ENCODE measurements at regions not wholly inside any gene's neighbourhood (a gene's known extent, or its start where the extent isn't known, plus 50 kb on each side); places are given as distances from the start of the nearest gene placed in this dataset.

DNA sequence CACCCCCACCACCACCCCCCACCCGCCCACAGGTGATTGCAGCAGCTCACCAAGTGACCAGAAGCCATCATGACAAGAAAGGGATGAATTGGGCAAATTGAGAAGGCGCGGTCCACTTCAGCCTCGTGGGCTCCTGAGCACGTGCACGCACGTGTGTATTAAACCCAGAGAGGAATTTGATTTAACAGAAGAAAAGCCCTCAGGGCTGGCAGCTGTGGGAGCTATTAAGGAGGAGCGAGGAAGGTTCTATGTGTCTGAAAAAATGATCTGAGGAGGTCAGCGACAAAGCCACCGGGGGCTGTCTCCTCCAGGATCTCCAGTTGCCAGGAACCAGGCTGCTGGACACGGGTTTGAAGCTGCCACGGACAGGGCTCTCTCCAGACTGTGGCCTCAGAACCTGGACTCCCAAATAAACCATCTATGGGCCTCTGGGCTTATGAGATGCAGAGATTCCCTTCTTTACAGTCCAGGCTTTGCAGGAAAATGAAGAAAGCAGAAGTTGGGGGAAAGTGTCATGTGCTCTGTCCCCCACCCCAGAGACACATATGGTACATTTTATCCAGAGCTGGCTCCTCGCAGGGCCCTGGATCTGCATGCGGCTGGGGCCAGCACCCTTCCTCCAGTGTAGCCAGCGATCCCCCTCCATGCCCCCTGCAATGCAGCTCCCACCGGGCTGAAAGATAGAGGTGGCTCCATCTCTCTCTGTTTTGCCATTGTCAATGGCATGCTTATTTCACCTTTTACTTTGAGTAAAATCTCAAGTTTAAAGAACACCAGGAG lies 219.7 kb upstream of the RPL38 start:
- Histone ChIP-seq H3K27me3 (ENCODE audit: insufficient read depth, low read length) (peaks cover 39% of the 10 kb centered on the region), H3K9me3 (ENCODE audit: control insufficient read depth in 1 of 2, insufficient read depth in 1 of 2, low read depth in 1 of 2, low read length in 2 of 2) (no peaks in the 10 kb centered on the region), H3K4me1 (ENCODE audit: control insufficient read depth in 1 of 2, insufficient read depth in 2 of 2, low read length in 2 of 2) (no peaks in the 10 kb centered on the region), H3K27ac (ENCODE audit: low read depth, low read length) (no peak overlapping the region), H3K9ac (ENCODE audit: low read length) (no peak overlapping the region), H4K20me1 (ENCODE audit: insufficient read depth) (no peaks in the 10 kb centered on the region), H3K4me2 (ENCODE audit: low read length) (no peak overlapping the region), H3K4me3 (replicated peaks in 1 of 2; ENCODE audit: low read depth in 1 of 2, low read length in 2 of 2) (no peak overlapping the region), H3K9me2 (ENCODE audit: insufficient read depth) (no peaks in the 10 kb centered on the region), H3K36me3 (ENCODE audit: control insufficient read depth in 1 of 2, insufficient read depth in 2 of 2, low read length in 2 of 2) (no peaks in the 10 kb centered on the region), H2AFZ (ENCODE audit: low read depth, low read length, poor library complexity, severe bottlenecking) (no peak overlapping the region), H3K79me2 (ENCODE audit: insufficient read depth, low read length) (no peaks in the 10 kb centered on the region)
- ATAC-seq (no peak), DNase-seq (ENCODE audit: low read depth, low spot score) (no peak)
- CTCF ChIA-PET = no interaction called here
- TF ChIP-seq CBX3 (IDR thresholded peaks at IDR 0.05; ENCODE audit: low read depth) (no peak), SP1 (IDR thresholded peaks at IDR 0.05; ENCODE audit: low read depth) (no peak), SIN3A (IDR thresholded peaks at IDR 0.05; ENCODE audit: low read depth) (no peak), SRF (IDR thresholded peaks at IDR 0.05; ENCODE audit: low read depth) (no peak), EZH2phosphoT487 (IDR thresholded peaks at IDR 0.05; ENCODE audit: borderline replicate concordance) (no peak), ZNF274 (IDR thresholded peaks at IDR 0.05; ENCODE audit: low read depth, low read length) (no peak), CEBPB (IDR thresholded peaks at IDR 0.05; ENCODE audit: low read depth) (no peak), POLR2AphosphoS5 (IDR thresholded peaks at IDR 0.05; ENCODE audit: low read depth, low read length) (no peak), ELF1 (IDR thresholded peaks at IDR 0.05; ENCODE audit: borderline replicate concordance, low read depth) (no peak), JUND (IDR thresholded peaks at IDR 0.05) (no peak)
- TF ChIP-seq, protein P1, sequence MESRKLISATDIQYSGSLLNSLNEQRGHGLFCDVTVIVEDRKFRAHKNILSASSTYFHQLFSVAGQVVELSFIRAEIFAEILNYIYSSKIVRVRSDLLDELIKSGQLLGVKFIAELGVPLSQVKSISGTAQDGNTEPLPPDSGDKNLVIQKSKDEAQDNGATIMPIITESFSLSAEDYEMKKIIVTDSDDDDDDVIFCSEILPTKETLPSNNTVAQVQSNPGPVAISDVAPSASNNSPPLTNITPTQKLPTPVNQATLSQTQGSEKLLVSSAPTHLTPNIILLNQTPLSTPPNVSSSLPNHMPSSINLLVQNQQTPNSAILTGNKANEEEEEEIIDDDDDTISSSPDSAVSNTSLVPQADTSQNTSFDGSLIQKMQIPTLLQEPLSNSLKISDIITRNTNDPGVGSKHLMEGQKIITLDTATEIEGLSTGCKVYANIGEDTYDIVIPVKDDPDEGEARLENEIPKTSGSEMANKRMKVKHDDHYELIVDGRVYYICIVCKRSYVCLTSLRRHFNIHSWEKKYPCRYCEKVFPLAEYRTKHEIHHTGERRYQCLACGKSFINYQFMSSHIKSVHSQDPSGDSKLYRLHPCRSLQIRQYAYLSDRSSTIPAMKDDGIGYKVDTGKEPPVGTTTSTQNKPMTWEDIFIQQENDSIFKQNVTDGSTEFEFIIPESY (IDR thresholded peaks at IDR 0.05; ENCODE audit: extremely low read depth, insufficient replicate concordance, low read length) = no peak
- TF ChIP-seq, protein P2, sequence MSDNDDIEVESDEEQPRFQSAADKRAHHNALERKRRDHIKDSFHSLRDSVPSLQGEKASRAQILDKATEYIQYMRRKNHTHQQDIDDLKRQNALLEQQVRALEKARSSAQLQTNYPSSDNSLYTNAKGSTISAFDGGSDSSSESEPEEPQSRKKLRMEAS (IDR thresholded peaks at IDR 0.05) = no peak
- TF ChIP-seq, protein P3, sequence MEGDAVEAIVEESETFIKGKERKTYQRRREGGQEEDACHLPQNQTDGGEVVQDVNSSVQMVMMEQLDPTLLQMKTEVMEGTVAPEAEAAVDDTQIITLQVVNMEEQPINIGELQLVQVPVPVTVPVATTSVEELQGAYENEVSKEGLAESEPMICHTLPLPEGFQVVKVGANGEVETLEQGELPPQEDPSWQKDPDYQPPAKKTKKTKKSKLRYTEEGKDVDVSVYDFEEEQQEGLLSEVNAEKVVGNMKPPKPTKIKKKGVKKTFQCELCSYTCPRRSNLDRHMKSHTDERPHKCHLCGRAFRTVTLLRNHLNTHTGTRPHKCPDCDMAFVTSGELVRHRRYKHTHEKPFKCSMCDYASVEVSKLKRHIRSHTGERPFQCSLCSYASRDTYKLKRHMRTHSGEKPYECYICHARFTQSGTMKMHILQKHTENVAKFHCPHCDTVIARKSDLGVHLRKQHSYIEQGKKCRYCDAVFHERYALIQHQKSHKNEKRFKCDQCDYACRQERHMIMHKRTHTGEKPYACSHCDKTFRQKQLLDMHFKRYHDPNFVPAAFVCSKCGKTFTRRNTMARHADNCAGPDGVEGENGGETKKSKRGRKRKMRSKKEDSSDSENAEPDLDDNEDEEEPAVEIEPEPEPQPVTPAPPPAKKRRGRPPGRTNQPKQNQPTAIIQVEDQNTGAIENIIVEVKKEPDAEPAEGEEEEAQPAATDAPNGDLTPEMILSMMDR (IDR thresholded peaks at IDR 0.05 in 2 of 3, conservative IDR thresholded peaks at IDR 0.05 in 1 of 3; ENCODE audit: borderline replicate concordance in 1 of 3, insufficient read depth in 1 of 3, low read depth in 2 of 3, low read length in 2 of 3) = no peak
- TF ChIP-seq, protein P4, sequence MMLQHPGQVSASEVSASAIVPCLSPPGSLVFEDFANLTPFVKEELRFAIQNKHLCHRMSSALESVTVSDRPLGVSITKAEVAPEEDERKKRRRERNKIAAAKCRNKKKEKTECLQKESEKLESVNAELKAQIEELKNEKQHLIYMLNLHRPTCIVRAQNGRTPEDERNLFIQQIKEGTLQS (IDR thresholded peaks at IDR 0.05) = no peak
- intact Hi-C loops (cut with micrococcal nuclease) = no loop called here
- RAD21 ChIA-PET (ENCODE audit: low non-redundant PET in 1 of 2, low total read pairs in 2 of 2, uncharacterized antibody in 2 of 2, unreplicated experiment in 2 of 2) = no interaction called here
- POLR2A ChIA-PET = no interaction called here
- no TSS peak for BruUV-seq (replicated peaks)

All from HCT116 (cell line).